ENCODE measurements at regions not wholly inside any gene's neighbourhood (a gene's known extent, or its start where the extent isn't known, plus 50 kb on each side); places are given as distances from the start of the nearest gene placed in this dataset.

DNA sequence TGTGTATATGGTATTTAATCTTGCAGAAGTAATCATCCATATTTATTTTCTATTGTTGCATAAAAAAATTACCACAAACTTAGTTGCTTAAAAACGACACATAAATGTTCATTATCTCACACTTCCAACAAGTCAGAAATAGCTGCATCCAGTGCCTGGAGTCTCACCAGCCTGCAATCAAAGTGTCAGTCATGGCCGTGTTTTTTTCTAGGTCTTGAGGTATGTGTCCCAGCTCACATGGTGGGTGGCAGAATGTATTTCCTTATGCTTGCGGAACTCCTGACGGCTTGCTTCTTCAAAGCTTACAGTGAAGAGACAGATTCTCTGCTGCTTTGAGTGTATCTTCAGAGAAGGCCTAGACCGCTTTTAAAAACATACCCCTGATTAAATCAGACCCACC is 670.2 kb upstream of the LMO3 start:
- H3K36me3 Mint-ChIP-seq (ENCODE audit: low read depth, unreplicated experiment) = no peaks in the 10 kb centered on the region
- H3K27me3 Mint-ChIP-seq (ENCODE audit: unreplicated experiment) = no peaks in the 10 kb centered on the region
- H3K9me3 Mint-ChIP-seq (ENCODE audit: unreplicated experiment) = no peaks in the 10 kb centered on the region
- no peak overlapping the region for H3K27ac Mint-ChIP-seq (ENCODE audit: unreplicated experiment)
- TF ChIP-seq, protein P1, sequence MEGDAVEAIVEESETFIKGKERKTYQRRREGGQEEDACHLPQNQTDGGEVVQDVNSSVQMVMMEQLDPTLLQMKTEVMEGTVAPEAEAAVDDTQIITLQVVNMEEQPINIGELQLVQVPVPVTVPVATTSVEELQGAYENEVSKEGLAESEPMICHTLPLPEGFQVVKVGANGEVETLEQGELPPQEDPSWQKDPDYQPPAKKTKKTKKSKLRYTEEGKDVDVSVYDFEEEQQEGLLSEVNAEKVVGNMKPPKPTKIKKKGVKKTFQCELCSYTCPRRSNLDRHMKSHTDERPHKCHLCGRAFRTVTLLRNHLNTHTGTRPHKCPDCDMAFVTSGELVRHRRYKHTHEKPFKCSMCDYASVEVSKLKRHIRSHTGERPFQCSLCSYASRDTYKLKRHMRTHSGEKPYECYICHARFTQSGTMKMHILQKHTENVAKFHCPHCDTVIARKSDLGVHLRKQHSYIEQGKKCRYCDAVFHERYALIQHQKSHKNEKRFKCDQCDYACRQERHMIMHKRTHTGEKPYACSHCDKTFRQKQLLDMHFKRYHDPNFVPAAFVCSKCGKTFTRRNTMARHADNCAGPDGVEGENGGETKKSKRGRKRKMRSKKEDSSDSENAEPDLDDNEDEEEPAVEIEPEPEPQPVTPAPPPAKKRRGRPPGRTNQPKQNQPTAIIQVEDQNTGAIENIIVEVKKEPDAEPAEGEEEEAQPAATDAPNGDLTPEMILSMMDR (IDR thresholded peaks at IDR 0.05; ENCODE audit: unreplicated experiment) = no peak
- H3K4me1 Mint-ChIP-seq (ENCODE audit: unreplicated experiment) = no peaks in the 10 kb centered on the region
- H3K4me3 Mint-ChIP-seq (ENCODE audit: unreplicated experiment) = no peak overlapping the region
- DNase-seq (ENCODE audit: low spot score) = no peak

DNA sequence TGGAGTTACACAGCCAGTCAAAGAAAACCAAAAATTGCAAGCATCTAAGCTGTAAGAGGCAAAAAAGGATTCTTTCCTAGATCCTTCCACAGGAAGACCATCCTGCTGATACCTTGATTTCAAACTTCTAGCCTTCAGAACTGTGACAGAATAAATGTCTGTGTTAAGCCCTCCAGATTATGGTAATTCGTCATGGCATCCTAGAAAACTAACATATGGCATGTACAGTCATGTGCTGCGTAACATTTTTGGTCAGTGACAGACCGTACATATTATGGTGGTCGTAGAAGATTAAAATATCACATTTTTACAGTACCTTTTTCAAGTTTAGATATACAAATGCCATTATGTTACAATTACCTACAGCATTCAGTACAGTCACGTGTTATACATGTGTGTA is 660.9 kb upstream of the LMO3 start:
- Mint-ChIP-seq H3K4me3 (ENCODE audit: unreplicated experiment) (no peak overlapping the region), H3K4me1 (ENCODE audit: unreplicated experiment) (no peaks in the 10 kb centered on the region), H3K27ac (ENCODE audit: unreplicated experiment) (no peak overlapping the region), H3K36me3 (ENCODE audit: low read depth, unreplicated experiment) (no peaks in the 10 kb centered on the region), H3K27me3 (ENCODE audit: unreplicated experiment) (no peaks in the 10 kb centered on the region), H3K9me3 (ENCODE audit: unreplicated experiment) (no peaks in the 10 kb centered on the region)
- DNase-seq (ENCODE audit: low spot score) = no peak
- TF ChIP-seq, protein P1 (IDR thresholded peaks at IDR 0.05; ENCODE audit: unreplicated experiment) = no peak

DNA sequence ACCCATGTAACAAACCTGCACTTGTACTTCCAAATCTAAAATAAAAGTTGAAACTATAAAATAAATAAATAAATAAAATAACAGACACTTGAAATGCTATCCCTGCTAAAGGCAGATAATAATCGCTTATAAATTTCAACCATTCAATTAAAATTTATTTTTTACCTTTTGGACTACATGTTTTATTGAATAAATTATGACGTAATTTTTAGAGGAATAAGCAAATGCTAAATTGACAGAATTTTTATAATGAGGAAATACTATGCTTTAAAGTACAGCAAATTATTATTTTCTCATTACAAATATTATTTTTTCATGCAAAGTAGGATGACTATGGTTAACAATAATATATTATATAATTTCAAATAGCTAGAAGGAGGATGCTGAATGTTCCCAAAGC is 658.6 kb upstream of the LMO3 start:
- H3K9me3 Mint-ChIP-seq (ENCODE audit: unreplicated experiment) = no peaks in the 10 kb centered on the region
- TF ChIP-seq, protein P1 (IDR thresholded peaks at IDR 0.05; ENCODE audit: unreplicated experiment) = no peak
- no peaks in the 10 kb centered on the region for H3K4me1 Mint-ChIP-seq (ENCODE audit: unreplicated experiment)
- no peak overlapping the region for H3K27ac Mint-ChIP-seq (ENCODE audit: unreplicated experiment)
- no peaks in the 10 kb centered on the region for H3K27me3 Mint-ChIP-seq (ENCODE audit: unreplicated experiment)
- no peak for DNase-seq (ENCODE audit: low spot score)
- H3K4me3 Mint-ChIP-seq (ENCODE audit: unreplicated experiment) = no peak overlapping the region
- no peaks in the 10 kb centered on the region for H3K36me3 Mint-ChIP-seq (ENCODE audit: low read depth, unreplicated experiment)

DNA sequence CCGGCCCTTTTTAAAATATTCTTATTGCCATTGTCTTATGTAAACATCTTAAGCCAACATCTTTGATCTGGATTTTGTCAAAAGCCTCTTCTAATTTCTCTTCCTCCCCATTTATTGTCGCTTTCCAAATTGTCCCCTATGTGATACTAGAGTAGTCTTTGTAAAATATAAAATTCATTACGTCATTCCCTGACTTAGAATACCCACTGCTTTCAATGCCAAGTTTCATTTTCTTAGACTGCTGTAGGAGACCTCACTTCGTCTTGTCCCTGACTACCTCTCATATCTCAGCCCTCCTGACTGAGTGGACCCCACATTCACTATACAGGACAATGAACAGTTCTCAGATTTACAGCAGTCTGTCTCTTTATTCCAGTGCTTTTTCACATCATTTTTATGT is 633.9 kb upstream of the LMO3 start:
- DNase-seq (ENCODE audit: low spot score) = no peak
- no peak overlapping the region for H3K27ac Mint-ChIP-seq (ENCODE audit: unreplicated experiment)
- no peak overlapping the region for H3K4me3 Mint-ChIP-seq (ENCODE audit: unreplicated experiment)
- no peaks in the 10 kb centered on the region for H3K9me3 Mint-ChIP-seq (ENCODE audit: unreplicated experiment)
- H3K36me3 Mint-ChIP-seq (ENCODE audit: low read depth, unreplicated experiment) = no peaks in the 10 kb centered on the region
- TF ChIP-seq, protein P1 (IDR thresholded peaks at IDR 0.05; ENCODE audit: unreplicated experiment) = no peak
- H3K27me3 Mint-ChIP-seq (ENCODE audit: unreplicated experiment) = peaks cover 1% of the 10 kb centered on the region
- no peaks in the 10 kb centered on the region for H3K4me1 Mint-ChIP-seq (ENCODE audit: unreplicated experiment)

DNA sequence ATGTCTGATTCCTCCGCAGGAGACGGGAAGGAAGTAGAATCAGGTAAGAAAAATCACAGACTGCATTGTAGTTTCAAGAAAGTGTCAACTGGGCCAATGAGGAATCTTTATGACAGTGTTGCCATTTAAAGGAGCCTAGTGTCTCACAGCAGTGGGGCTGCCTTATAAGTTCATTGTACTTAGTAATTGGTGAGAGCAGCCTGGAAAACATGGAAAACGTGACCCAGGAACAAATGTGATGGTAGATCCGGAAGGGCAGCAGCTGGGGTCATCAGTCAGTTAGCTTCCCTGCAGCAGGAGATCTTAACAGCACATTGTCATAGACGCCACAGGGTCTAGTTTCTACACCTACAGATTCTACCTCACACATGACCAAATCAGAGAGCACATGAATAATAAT is 630.0 kb upstream of the LMO3 start:
- TF ChIP-seq, protein P1 (IDR thresholded peaks at IDR 0.05; ENCODE audit: unreplicated experiment) = no peak
- Mint-ChIP-seq H3K4me3 (ENCODE audit: unreplicated experiment) (no peak overlapping the region), H3K27ac (ENCODE audit: unreplicated experiment) (no peak overlapping the region), H3K9me3 (ENCODE audit: unreplicated experiment) (no peaks in the 10 kb centered on the region), H3K36me3 (ENCODE audit: low read depth, unreplicated experiment) (no peaks in the 10 kb centered on the region), H3K4me1 (ENCODE audit: unreplicated experiment) (no peaks in the 10 kb centered on the region), H3K27me3 (ENCODE audit: unreplicated experiment) (no peaks in the 10 kb centered on the region)
- no peak for DNase-seq (ENCODE audit: low spot score)
